HG03378 (cell line): ENCODE measurements at regions not wholly inside any gene's neighbourhood (a gene's known extent, or its start where the extent isn't known, plus 50 kb on each side); places are given as distances from the start of the nearest gene placed in this dataset.
A peak's percentile ranks its signal among the peaks of the same experiment; 100 is the strongest.
"Not testable (repeated sequence)": the region's sequence is repeated elsewhere in the genome, so short reads cannot be mapped to it uniquely, and the experiment has no call there.

Experiments used
- ATAC-seq: cut with Tn5 transposase; IDR thresholded peaks from one replicate; pipeline ENCODE4 v1.9.1; 2021; ENCODE audit warnings: mild to moderate bottlenecking, moderate library complexity; ENCODE audit not compliant: unreplicated experiment

DNA sequence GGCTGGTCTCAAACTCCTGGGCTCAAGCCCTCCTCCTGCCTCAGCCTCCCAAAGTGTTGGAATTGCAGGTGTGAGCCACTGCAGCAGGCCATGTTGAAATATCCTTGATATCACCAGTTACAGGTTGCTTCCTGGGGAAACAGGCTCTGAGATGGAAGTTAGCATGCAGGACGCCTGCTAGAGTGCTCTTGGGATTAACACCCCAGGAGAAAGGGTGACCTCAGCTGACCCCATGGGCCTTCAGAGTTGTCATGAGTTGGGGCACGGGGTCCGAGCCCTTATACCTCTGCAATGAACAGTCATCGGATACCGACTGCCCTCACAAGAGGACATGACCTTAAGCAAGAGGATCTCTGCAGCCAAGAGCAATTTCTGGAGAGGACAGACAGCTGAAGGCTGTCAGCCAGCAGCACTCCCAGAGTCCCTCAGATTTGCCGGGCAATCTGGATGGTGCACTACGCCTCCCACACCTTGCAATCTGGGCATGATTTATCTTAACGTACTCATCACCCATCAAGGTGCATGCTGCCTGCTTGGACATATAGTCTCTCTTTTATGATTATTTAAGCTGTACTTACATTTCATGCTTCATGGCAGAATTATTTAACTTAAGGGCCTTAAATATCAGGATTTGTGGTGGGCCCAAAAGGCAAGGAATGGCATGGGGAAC lies 134.6 kb downstream of the ADSS2 start:
- ATAC-seq: no peak

DNA sequence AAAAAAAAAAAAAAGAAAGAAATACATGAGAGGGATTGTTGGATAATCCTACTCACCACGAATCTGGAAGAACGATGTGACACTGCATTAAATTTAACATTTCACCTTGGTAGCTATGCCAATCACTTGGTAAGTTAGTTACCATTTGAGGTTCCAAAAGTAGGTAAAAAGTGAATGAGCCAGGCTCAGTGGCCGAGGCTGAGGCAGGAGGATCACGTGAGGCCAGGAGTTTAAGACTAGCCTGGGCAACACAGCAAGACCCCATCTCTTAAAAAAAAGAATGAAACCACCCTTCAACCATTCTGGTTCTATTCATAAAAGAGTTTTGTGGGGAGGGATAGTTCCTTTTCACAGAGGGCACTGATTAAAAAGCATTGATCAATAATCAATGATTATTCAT lies 133.6 kb downstream of the ADSS2 start:
- ATAC-seq: no peak

DNA sequence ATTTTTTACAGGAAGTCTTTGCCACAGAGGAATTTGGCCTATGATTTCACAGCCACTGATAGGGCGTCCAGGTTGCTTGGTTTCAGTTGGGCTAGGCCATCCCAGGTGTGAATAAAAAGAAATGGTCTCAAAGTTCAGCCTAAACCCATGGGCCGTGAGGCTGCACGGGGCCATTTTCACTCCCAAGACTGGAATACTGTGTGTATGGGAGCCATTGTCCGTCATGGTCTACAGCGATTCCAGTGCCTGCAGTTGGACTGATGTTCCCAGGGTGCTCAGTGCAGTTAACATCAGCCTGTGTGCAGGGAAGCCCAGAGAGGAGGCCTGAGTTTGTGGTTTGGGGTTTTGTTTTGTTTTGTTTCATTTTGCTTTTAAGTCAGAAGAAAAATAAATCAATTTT lies 133.2 kb downstream of the ADSS2 start:
- ATAC-seq: no peak

DNA sequence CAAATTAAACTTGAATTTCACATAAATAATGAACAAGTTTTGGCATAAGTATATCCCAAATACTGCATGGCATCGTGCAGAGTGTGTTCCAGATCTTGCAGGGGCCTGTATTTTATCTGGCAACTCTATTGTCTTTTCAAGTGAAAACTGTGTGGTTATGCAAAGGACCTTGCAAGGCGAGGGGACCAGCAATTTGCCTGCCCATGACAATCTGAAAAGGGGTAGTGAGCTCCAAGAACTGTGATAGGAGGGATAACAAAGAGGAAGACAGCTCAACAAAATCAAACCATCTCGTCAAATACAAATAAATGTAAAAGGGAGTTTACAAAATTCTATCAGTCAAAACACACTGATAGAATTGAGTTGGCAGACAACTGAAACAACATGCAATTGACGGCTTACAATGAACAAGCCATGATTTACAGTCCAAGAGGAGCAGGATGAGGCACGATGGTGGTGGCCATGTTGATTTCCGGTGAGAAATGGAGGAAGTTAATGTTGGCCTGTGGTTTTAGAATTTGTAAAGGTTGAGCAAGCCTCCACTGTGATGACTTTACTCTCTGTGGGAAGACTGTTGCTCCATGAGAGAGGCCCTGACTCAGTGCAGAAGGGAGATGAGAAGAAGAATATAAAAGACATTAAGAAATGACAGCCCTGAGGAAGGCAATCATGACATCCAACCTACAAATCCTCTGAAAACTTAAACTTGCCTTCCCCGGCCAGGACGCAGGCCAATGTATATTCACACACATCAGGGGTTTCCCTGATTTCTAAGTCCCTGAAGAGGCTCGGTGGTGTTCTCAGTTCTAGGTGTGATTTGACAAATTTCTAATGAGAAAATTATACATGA lies 132.2 kb downstream of the ADSS2 start:
- ATAC-seq: peak; percentile 81

DNA sequence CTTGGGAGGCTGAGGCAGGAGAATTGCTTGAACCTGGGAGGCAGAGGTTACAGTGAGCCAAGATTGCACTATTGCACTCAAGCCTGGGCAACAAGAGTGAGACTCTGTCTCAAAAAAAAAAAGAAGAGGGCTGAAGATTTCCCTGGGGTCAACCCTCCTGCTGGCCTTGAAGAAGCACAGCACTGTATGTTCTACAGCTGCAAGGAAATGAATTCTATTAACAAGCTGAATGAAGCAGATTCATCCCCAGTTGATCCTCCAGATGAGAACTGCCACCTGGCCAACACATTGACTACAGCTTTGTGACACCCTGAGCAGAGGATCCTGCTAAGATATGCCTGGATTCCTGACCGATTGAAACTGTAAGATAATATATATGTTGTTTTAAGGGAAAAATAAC lies 129.5 kb downstream of the ADSS2 start:
- ATAC-seq: no peak

DNA sequence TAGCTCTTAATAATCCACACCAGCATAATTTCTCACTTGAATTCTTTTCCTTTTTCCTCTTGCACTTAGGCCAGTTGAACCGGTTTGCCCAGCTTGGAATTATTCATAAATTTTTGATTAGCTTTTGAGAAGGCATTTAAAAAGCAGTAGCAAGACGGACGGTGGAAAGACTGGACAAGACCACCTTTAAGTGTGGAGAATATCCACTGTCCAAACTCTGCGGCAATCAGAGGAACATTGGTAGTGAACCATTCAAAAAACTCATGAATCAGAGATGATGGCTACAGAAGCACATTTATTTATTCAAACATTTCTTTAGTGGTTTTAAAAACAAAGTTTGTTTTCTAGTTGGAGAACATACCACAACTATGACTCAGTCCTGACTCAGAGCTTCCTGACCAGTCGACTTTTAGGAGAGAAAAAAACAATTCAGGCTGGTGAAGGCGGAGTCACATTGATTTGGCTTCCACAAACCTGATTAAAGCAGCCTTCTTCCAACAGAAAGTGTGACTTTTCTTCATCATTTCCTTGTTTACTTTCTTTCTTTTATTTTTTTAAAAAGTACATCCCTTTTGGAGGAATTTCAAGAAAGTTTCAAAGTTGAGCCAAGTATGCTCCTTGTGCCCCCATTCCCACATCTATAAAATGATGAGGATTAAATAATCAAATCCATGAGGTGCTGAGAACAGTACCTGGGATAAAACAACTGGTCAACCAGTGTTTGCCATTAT lies 128.8 kb downstream of the ADSS2 start:
- no peak for ATAC-seq

DNA sequence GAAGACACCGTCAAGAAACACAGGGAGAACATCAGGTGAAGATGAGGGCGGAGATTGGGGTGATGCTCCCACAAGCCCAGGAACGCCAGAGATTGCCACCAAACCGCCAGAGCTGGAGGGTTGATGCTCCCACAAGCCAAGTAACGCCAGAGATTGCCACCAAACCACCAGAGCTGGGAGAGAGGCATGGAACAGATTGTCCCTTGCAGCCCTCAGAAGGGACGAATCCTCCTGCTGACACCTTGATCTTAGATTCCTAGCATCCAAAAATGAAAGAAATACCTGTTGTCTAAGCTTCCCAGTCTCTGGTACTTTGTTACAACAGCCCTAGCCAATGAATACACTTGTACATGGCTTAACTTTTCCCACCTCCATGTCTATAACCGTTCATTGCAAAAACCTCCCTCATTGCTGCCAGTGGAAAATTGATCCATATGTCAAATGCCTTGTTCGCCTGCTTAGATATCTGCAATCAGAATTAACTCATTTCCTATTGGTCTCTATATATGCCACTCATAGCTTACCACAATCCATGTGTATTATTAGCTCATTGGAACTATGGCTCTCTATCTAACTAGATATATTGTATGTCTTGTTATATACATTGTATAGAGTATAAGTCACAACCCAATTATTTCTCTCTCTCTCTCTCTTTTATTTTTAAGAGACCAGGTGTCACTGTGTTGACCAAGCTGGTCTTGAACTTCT lies 127.4 kb downstream of the ADSS2 start:
- no peak for ATAC-seq

DNA sequence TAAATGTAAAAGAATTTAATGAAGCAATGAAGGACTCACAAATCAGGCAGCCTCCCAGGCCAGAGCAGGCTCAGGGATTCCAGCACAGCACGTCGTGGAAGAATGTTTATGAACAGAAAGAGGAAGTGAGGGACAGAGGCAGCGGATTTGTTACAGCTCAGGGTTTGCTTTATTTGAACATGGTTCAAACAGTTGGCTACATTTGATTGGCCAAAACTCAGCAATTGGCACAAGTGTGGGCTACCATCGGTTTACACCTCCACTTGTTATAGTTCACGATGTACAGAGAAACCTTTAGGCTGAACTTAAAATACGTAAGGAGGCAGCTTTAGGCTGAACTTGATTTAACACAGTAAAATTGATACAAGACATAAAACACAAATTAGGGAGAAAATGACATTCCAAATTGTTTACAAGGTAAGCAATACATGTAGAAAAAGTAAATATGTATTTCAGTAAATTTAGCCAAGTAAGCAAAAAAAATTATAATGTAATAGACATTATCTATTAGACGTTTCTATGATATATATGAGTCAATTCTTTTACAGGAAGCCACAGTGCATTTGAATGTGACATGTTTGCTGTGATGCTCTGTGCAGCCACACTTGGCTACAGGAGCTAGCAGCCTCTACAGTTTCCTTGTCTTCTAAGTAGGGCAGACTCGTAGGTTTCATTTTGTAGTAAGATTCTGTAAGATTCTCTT lies 126.5 kb downstream of the ADSS2 start:
- ATAC-seq: peak; percentile 66

DNA sequence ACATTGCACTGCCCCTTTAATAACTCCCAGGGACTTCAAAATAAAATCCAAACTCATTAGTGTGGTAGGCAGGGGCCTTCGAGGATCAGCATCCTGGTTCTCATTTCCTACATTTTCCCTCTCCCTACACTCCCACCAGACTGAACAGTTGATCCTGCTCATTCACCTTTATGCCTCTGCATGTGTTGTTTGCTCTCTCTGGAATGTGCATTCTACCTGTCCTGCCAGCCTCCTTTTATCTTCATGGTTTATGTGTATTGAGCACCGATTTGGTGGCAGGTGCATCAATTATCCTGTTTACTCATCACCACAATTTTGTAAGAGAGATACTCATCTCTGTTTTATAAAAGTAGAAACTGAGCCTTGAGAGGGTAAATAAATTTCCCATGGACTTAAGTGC lies 125.0 kb downstream of the ADSS2 start:
- no peak for ATAC-seq

DNA sequence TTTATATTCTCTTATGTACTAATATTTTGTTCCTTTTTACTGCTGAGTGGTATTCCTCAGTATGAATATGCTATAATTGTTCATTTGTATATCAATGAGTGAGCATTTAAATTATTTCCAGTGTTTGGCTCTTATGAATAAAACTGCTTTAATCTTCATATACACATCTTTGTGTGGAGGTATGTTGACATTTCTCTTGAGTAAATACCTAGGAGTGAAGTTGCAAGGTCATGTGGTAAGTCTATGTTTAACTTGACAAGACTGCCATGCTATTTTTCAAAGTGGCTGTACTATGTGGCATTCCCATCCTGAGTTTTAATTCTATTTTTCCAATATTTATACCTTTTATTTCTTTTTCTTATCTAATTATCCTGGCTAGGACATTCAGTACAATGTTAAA lies 124.2 kb downstream of the ADSS2 start:
- ATAC-seq: no peak

DNA sequence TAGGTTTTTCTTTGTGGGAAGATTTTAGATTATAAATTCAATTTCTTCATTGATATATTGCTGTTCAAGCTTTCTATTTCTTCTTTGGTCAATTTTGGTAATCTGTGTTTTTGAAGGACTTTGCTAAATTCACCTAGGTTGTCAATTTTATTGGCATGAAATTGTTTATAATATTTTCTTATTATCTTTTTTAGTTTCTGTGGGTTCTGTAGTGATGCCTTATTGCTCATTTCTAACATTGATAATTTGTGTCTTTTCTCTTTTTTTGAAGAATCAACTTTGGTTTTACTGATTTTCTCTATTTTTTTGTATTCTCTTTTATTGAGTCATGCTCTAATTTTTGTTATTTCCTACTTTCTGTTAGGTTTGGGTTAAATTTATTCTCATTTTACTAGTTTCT lies 123.2 kb downstream of the ADSS2 start:
- ATAC-seq: no peak

DNA sequence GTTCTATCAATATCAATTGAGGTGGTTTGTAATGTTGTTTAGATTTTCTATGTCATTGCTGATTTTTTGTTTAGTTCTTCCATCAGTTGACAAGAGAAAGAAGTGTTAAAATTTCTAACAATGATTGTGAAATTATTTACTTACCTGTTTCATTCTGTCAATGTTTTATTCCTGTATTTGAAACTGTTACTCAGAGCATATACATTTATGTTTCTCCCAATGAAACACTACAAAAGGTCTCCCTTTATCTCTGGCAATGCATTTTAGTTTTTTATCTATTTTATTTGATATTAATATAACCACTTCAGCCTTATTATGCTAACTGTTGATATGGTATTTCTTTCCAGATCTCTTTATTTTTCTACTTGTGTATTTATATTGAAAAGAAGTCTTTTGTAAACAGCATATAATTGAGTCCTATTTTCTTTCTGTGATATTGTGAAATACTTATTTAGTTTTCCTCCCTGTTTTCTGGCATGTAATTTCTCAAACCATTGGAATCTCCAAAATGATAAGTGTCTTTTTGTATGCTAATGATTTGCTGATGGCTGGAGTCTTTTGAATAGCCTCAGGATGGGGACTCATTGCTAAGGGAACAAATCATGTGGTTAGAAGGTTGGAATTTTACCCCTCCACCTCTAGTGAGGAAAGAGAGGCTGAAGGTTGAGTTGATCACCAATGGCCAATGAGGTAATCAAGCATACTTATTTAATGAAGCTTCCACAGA lies 122.0 kb downstream of the ADSS2 start:
- ATAC-seq: no peak

DNA sequence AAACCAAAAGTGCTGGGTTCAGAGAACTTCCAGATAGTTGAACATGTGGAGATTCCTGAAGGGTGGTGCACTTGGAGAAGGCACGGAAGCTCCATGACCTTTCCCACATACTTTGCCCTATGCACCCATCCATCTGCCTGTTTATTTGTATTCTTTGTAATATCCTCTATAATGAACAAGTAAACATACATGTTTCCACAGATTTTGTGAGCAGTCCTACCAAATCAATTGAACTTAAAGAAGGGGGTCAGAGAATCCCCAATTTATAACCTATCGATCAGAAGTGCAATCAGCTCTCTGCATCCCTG lies 121.4 kb downstream of the ADSS2 start:
- no peak for ATAC-seq

DNA sequence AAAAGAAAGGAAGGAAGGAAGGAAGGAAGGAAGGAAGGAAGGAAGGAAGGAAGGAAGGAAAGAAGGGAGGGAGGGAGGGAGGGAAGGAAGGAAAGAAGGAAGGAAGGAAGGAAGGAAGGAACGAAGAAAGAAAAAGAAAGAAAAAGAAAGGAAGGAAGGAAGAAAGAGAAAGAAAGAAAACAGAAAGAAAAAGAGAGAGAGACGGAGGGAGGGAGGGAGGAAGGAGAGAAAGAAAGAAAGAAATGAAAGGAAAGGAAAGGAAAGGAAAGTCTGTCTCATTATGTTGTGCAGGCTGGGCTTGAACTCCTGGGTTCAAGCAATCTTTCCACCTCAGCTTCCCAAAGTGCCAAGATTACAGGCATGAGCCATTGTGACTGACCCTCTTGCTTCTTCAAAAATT lies 118.9 kb downstream of the ADSS2 start:
- not testable (repeated sequence) for ATAC-seq

DNA sequence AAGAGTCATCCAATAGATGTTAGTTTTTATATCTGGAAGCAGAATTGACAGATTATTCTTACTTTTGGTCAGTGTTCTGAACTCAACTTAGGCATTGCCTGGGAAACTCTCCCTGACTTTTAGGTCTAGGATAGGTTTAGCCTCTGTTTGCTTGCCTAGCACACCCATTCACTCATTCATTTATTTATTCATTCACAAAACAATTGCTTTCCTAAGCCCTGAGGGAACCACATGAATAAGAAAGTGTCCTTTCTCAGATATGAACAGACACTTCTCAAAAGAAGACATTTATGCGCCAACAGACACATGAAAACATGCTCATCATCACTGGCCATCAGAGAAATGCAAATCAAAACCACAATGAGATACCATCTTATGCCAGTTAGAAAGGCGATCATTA lies 117.4 kb downstream of the ADSS2 start:
- not testable (repeated sequence) for ATAC-seq

DNA sequence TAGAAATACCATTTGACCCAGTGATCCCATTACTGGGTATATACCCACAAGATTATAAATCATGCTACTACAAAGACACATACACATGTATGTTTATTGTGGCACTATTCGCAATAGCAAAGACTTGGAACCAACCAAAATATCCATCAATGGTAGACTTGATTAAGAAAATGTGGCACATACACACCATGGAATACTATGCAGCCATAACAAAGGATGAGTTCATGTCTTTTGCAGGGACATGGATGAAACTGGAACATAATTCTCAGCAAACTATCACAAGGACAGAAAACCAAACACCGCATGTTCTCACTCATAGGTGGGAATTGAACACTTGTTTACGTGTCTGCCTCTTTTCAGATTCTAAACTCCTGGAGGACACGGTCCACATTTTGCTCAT lies 116.9 kb downstream of the ADSS2 start:
- ATAC-seq: not testable (repeated sequence)

DNA sequence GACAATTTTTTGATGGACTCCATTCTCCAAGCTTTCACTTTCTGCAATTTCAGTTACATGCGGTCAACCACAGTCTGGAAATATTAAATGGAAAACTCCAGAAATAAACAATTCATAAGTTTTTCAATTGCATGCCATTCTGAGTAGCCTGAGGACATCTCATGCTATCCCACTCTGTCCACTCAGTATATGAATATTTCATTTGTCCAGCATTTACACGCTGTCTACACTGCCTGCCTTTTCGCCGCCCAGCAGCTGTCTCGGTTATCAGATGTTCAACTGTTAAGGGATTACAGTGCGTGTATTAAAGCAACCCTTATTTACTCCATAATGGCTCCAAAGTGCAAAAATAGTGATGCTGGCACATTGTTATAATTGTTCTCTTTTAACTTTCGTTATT lies 116.3 kb downstream of the ADSS2 start:
- ATAC-seq: no peak

DNA sequence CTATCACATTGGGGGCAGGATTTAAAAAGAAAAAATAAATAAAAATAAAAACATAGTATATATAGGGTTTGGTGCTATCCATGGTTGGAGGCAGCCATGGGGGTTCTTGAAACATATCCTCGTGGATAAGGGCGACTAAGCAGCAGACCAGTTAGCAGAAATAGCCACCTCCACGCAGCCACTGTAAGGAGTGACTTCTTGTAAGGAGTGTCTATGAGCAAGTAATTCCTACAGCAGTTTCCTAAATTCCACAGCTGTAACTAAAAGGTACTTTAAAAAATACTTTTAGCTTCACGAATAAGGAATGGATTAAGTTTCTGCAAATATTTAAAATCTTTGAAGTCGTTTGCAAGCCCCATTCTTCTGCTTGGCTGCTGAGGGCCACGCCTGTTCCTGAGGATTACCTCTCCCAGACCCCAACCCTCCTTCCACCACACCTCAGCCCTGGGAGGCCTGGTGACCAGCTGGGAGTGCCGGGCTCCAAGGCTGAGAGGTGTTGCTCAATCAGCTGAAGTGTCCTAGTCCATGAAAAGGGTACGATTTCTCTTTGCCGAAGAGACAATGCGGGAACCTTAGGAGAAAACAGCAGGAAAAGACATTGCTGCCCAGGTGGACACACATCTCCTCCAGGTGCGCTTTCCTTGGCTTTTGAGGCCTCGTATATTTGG lies 115.3 kb downstream of the ADSS2 start:
- ATAC-seq: no peak

DNA sequence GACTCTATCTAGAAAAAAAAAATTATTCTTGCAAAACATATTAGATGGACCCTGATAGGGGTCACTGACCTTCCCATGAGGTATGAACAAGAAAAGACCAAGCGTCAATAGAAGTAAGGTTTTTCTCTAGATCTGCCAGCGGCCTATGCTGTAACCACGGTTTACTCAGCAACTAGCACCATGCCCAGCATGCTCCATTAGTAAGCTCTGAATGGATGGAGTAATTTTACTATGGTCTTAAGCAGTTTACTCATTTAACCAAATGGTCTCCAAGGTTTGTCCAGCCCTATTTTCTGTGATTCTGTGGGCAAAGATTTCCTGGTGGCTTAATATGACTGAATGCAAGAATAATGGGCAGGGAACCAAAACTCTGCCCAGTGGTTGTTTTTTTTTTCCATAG lies 113.9 kb downstream of the ADSS2 start:
- no peak for ATAC-seq
